HS-27A (cell line): ENCODE measurements at regions not wholly inside any gene's neighbourhood (a gene's known extent, or its start where the extent isn't known, plus 50 kb on each side); places are given as distances from the start of the nearest gene placed in this dataset.

Source experiments
- DNase-seq: peaks from one replicate; pipeline ENCODE4 v3.0.0-alpha.2; 2012; ENCODE audit warnings: low read depth, missing footprints

- DNase-seq, result no peak
These were observed 76.6 kb upstream of the NANOGP8 start for GRCh38 chr15:35161694-35162093.

DNA sequence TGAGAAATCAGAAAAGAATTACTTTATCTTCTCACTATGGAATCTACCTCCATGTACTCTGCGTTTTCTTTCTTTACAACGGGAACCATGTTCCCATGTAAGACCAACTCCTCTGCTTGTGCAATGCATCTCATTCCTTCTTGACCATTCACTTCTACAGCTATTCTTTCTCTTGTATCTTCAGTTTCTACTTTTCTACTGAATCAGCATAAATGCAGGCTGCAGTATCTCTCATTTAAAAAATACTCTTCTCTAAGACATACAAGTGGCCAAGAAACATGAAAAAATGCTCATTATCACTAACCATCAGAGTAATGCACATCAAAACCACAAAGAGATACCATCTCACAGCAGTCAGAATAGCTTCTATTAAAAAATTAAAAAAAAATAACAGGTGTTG is 74.1 kb upstream of the NANOGP8 start:
- DNase-seq, result no peak

- no peak for DNase-seq
These were observed 66.7 kb upstream of the NANOGP8 start for GRCh38 chr15:35151782-35152181.

GRCh38 chr15:35151381-35151780 is 66.3 kb upstream of the NANOGP8 start:
- DNase-seq, result no peak

- no peak for DNase-seq
These were observed 65.3 kb upstream of the NANOGP8 start for GRCh38 chr15:35150361-35150760.

GRCh38 chr15:35145336-35145735 is 60.2 kb upstream of the NANOGP8 start:
- DNase-seq, result no peak

DNA sequence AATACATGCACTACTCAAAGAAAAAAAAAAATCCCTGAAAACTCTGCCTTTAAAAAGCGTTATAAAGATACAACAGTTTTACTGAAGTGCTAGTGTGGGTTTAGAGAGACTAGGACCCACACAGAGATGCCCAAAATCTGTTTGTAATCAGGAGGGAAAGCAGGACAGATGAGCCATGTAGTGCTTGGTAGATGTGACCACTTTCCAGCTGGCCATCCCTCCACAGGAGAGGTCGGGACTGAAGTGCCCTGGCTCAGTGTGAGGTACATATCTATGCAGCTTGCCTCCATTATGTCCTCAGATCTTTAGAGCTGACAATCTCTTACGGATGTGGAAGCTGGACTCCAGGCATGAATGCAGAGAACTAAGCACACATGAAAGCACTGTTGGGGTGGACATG is 57.5 kb upstream of the NANOGP8 start:
- DNase-seq, result no peak

DNA sequence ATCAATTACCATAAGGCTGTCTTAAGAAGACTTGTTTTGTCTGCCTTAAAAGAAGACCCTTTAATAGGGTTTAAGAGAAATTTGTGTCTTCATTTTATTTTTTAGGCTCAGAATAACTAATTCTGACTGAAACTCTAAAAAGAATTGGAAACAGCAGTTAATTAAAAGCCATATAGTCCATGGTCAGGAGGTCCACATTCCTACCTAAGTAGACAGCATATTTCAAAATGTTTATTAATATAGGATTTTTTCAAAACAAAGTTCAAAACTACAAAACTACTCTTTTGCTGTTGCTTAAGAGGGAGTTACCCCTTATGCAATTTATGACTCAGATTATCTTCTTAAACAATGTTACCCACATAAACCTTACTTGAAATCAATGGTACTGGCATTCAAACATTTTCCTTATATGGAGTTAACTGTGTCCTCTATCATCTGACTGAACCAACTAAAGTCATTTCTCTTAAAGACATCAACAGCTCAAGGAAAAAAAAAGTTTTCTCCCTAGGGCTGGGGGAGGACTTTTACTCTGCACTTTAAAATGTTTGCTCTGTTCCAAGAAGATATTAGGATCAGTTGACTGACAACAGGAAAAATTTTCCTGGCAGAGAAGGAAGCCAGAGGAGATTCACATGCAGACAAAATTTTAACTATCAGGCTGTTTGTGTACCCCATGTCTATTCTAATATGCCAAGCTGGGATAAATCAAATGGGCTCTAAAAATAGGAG is 56.8 kb upstream of the NANOGP8 start:
- DNase-seq, result peak; percentile 41

- DNase-seq, result no peak
These were observed 54.7 kb upstream of the NANOGP8 start for GRCh38 chr15:35139822-35140221.

GRCh38 chr15:35137190-35137574 is 52.1 kb upstream of the NANOGP8 start:
- DNase-seq, result no peak

DNA sequence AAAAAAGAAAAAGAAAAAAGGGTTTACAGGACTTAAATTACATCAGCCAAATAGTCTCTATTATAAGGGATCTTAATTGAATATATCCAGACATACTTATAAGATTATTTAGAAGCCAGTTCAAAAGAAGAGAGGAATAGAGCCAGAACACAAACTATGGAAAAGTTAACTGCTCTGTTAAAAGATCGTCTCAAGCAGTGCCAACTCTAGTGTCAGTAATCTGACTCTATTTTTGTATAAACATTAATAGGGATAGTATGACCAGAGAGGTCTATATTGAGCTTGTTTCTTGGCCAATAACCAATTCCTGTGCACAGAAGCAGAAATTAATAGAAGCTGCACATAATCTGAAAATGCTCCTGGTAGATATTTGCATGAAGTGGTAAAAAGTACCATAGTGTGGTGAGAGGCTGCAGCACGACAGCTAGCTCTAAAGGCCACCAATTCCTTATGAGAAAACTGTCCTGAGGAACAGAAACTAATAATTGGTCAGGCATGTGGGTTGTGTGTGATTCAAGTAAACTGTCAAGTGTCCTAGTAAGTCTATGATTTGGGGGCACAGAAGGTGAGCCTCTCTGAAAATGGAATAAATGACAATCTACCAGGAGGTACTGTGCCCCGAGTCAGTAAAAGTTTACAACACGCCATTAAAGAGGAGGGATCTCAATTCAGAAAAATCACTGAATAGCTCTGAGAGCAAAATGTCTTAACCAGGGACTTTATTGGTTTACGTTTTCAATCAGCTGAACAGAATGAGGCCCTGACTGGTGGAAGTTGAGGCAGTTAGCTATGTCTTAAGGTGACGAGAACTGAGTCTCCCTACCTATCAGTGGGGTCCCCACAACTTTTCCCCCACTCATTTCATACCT is 51.5 kb upstream of the NANOGP8 start:
- no peak for DNase-seq
